GM12892 (cell line): ENCODE measurements at regions not wholly inside any gene's neighbourhood (a gene's known extent, or its start where the extent isn't known, plus 50 kb on each side); places are given as distances from the start of the nearest gene placed in this dataset.

Experiments
- POLR2A ChIP-seq: IDR thresholded peaks from 2 replicates; pipeline ENCODE4 v1.6.1; 2011; ENCODE audit warnings: low read depth, low read length, control low read depth
- POLR2AphosphoS5 ChIP-seq: IDR thresholded peaks from 2 replicates; pipeline ENCODE4 v1.6.1; 2011; ENCODE audit warnings: low read depth, low read length, control low read depth

DNA sequence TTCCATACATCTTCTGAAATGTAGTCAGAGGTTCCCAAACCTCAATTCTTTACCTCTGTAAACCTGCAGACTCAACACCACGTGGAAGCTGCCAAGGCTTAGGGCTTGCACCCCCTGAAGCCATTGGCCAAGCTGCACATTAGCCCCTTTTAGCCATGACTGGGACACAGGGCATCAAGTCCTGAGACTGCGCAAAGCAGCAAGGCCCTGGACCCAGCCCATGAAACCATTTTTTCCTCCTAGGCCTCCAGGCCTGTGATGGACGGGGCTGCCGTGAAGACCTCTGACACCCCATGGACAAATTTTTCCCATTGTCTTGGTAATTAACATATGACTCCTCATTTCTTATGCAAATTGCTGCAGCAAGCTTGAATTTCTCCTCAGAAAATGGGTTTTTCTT, 727.8 kb downstream of the C6orf118 start:
- TF ChIP-seq POLR2A: no peak
- no peak for TF ChIP-seq POLR2AphosphoS5
